ENCODE measurements at regions not wholly inside any gene's neighbourhood (a gene's known extent, or its start where the extent isn't known, plus 50 kb on each side); places are given as distances from the start of the nearest gene placed in this dataset.

DNA sequence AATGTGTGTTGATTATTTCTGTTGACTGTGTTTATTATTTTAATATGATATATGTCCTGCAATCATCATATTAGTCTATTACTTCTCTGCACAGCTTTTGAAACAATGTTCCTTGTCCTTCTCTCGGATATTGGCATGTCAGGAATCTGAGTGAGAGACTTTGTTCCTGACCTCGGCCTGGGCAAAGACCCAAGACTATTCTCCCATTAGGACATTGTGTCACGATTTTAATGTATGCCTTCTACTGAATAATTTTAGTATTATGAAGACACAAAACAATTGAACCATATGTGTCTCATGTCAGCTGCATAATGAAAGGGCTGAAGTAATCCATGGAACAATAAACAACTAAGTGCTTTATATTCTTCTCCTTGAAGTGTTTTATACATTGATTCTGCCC, 580.8 kb upstream of the TENM3 start:
- TF ChIP-seq, protein P1, sequence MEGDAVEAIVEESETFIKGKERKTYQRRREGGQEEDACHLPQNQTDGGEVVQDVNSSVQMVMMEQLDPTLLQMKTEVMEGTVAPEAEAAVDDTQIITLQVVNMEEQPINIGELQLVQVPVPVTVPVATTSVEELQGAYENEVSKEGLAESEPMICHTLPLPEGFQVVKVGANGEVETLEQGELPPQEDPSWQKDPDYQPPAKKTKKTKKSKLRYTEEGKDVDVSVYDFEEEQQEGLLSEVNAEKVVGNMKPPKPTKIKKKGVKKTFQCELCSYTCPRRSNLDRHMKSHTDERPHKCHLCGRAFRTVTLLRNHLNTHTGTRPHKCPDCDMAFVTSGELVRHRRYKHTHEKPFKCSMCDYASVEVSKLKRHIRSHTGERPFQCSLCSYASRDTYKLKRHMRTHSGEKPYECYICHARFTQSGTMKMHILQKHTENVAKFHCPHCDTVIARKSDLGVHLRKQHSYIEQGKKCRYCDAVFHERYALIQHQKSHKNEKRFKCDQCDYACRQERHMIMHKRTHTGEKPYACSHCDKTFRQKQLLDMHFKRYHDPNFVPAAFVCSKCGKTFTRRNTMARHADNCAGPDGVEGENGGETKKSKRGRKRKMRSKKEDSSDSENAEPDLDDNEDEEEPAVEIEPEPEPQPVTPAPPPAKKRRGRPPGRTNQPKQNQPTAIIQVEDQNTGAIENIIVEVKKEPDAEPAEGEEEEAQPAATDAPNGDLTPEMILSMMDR (IDR thresholded peaks at IDR 0.05; ENCODE audit: low read depth, low read length): no peak
- DNase-seq (ENCODE audit: extremely low read depth, low read depth): no peak

- no peak for DNase-seq (ENCODE audit: extremely low read depth, low read depth)
- TF ChIP-seq, protein P1 (IDR thresholded peaks at IDR 0.05; ENCODE audit: low read depth, low read length): no peak
These were observed 572.7 kb upstream of the TENM3 start for GRCh38 chr4:181670506-181670905.

GRCh38 chr4:181671672-181672071, 571.5 kb upstream of the TENM3 start:
- TF ChIP-seq, protein P1 (IDR thresholded peaks at IDR 0.05; ENCODE audit: low read depth, low read length): no peak
- DNase-seq (ENCODE audit: extremely low read depth, low read depth): no peak

DNA sequence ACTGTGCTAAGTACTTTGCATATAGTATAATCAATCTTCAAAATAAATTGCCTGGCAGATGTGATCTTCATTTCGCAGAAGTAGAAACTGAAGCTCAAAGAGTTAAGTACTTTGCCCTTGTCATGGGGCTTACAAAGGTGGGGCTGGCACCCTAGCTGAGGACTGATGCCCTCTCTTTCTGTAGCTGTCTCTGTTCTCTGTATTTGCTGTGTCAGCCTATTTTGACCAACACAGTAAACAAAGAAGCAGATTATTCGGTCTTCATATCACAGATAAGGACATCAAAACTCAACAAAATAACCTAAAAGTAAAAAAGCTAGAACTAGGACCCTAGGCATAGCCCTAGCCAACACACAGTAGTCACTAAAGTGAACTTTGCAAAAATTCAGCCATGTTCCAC, 570.5 kb upstream of the TENM3 start:
- no peak for DNase-seq (ENCODE audit: extremely low read depth, low read depth)
- TF ChIP-seq, protein P1 (IDR thresholded peaks at IDR 0.05; ENCODE audit: low read depth, low read length): no peak

DNA sequence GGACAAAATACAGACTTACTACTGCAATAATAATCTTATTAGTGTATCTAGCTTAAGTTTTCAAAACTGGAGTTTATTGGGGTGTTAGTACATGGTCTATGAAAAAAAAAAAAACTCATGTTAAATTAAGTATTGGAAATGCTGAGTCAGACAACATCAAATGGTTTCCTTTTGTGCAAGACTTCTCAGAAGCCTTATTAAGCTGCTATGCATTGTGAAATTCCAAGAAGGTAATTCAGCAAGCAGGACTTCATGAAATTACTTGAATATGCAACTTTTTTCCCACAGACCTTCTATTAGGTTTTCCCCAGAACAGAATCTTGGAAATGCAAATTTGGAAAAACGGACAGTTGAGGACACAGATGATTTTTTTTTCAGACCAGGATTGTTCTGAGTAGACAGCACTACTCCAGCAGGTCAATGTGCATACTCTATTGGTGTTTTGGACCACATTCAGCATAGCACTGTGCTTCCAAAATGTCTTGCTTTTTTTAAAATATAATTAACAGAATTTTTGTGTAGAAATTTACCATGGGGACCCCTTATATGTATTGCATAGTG, 568.8 kb upstream of the TENM3 start:
- TF ChIP-seq, protein P1 (IDR thresholded peaks at IDR 0.05; ENCODE audit: low read depth, low read length): no peak
- DNase-seq (ENCODE audit: extremely low read depth, low read depth): peak; percentile 27

DNA sequence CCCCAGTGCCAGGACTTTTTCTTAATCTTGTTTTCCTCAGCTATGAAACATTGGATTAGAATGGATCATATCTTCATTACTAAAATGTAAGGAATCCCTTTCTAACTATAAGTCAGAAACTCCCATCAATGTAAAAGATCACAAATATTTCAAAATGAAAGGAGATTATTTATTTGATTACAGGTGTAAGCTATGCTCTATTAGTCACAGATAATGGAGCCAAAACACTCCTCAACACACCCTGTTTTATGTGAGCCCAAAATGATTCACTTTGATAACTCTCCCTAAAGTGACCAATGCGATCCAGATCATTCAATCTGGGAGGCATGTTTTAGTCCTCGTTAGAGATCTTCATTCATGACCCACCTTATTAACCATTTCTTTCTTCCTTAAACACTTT, 566.7 kb upstream of the TENM3 start:
- TF ChIP-seq, protein P1 (IDR thresholded peaks at IDR 0.05; ENCODE audit: low read depth, low read length): no peak

DNA sequence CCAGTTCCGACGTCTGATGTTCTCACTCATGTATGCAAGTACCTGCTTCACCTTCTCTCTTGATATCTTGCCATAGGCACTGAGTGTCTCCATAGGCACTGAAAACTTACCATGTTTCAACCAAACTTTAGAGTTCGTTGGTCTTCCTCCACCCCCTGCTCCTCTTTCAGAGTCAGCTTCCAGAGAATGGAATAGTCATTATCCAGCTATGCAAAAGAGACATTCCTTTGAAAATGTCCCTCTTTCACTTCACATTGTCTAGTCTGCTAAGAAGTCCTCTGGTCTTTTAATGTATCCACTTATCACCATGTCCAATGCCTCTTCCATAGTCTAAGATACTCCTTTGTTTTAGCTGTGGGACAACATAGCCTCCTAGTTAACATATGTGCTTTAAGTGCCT, 566.0 kb upstream of the TENM3 start:
- no peak for DNase-seq (ENCODE audit: extremely low read depth, low read depth)
- TF ChIP-seq, protein P1 (IDR thresholded peaks at IDR 0.05; ENCODE audit: low read depth, low read length): no peak

More for the DNA sequence above, 566.7 kb upstream of the TENM3 start:
- DNase-seq (ENCODE audit: extremely low read depth, low read depth): no peak
